ENCODE measurements at regions not wholly inside any gene's neighbourhood (a gene's known extent, or its start where the extent isn't known, plus 50 kb on each side); places are given as distances from the start of the nearest gene placed in this dataset.

- Histone ChIP-seq H3K4me2 (ENCODE audit: insufficient read depth, low read length, poor library complexity, severe bottlenecking) (no peak overlapping the region), H3K4ac (ENCODE audit: low read length) (no peak overlapping the region)
- WGBS, 2 donors (ENCODE audit: extremely low coverage in 2 of 2, insufficient read length in 2 of 2, insufficient replicate concordance in 1 of 2), result no CpG with 5 or more reads among the region's 2 CpGs
Measured at GRCh38 chr2:118363604-118364003, 275.3 kb downstream of the INSIG2 start.

GRCh38 chr2:118356051-118356450, 267.8 kb downstream of the INSIG2 start:
- Histone ChIP-seq H2BK15ac (ENCODE audit: low read length) (no peak overlapping the region), H3K4me3 (ENCODE audit: low read length in 2 of 2) (no peak overlapping the region), H3K18ac (ENCODE audit: low read length) (no peak overlapping the region), H4K8ac (ENCODE audit: low read depth, low read length) (no peak overlapping the region), H3K4me2 (ENCODE audit: insufficient read depth, low read length, poor library complexity, severe bottlenecking) (no peak overlapping the region), H3K27ac (replicated peaks; ENCODE audit: low read length) (no peak overlapping the region), H3K23ac (ENCODE audit: low read depth, low read length, poor library complexity) (no peak overlapping the region), H2BK120ac (ENCODE audit: low read depth, low read length) (no peak overlapping the region), H2BK12ac (ENCODE audit: low read length) (no peak overlapping the region), H3K36me3 (replicated peaks in 1 of 2; ENCODE audit: control insufficient read depth in 2 of 2, insufficient read depth in 2 of 2, low read length in 2 of 2) (no peaks in the 10 kb centered on the region), H2AK5ac (ENCODE audit: low read depth, low read length) (no peak overlapping the region), H3K79me1 (ENCODE audit: low read depth, low read length) (no peaks in the 10 kb centered on the region), H4K91ac (ENCODE audit: low read depth, low read length, poor library complexity) (no peak overlapping the region), H3K14ac (ENCODE audit: low read length) (no peak overlapping the region), H3K4me1 (ENCODE audit: control insufficient read depth in 2 of 2, insufficient read depth in 1 of 2, low read depth in 1 of 2, low read length in 2 of 2) (no peaks in the 10 kb centered on the region), H2AFZ (ENCODE audit: low read length) (no peak overlapping the region), H3K27me3 (ENCODE audit: control insufficient read depth in 3 of 3, insufficient read depth in 3 of 3, low read depth in 1 of 3, low read length in 3 of 3) (no peaks in the 10 kb centered on the region), H3K9ac (ENCODE audit: low read depth, low read length, poor library complexity) (no peak overlapping the region), H2BK5ac (ENCODE audit: low read length) (no peak overlapping the region), H3K4ac (ENCODE audit: low read length) (no peak overlapping the region), H3K9me3 (replicated peaks in 1 of 2; ENCODE audit: control insufficient read depth in 2 of 2, insufficient read depth in 1 of 2, low read depth in 1 of 2, low read length in 2 of 2) (peaks cover 0 to 2% of the 10 kb centered on the region in 2 donors)
- DNase-seq (ENCODE audit: low spot score), result no peak
- no CpG with 5 or more reads among the region's 1 CpG for WGBS, 2 donors (ENCODE audit: extremely low coverage in 2 of 2, insufficient read length in 2 of 2, insufficient replicate concordance in 1 of 2)

More at GRCh38 chr2:118363604-118364003, 275.3 kb downstream of the INSIG2 start:
- Histone ChIP-seq H3K9me3 (replicated peaks in 1 of 2; ENCODE audit: control insufficient read depth in 2 of 2, insufficient read depth in 1 of 2, low read depth in 1 of 2, low read length in 2 of 2) (no peaks in the 10 kb centered on the region), H3K18ac (ENCODE audit: low read length) (no peak overlapping the region), H4K91ac (ENCODE audit: low read depth, low read length, poor library complexity) (no peak overlapping the region), H3K4me3 (ENCODE audit: low read length in 2 of 2) (no peak overlapping the region), H2BK12ac (ENCODE audit: low read length) (no peak overlapping the region), H3K27ac (replicated peaks; ENCODE audit: low read length) (no peak overlapping the region), H2AK5ac (ENCODE audit: low read depth, low read length) (no peak overlapping the region), H2BK120ac (ENCODE audit: low read depth, low read length) (no peak overlapping the region), H2BK15ac (ENCODE audit: low read length) (no peak overlapping the region), H3K4me1 (ENCODE audit: control insufficient read depth in 2 of 2, insufficient read depth in 1 of 2, low read depth in 1 of 2, low read length in 2 of 2) (no peaks in the 10 kb centered on the region), H2AFZ (ENCODE audit: low read length) (no peak overlapping the region), H3K14ac (ENCODE audit: low read length) (no peak overlapping the region), H3K9ac (ENCODE audit: low read depth, low read length, poor library complexity) (no peak overlapping the region), H3K79me1 (ENCODE audit: low read depth, low read length) (no peaks in the 10 kb centered on the region), H3K36me3 (replicated peaks in 1 of 2; ENCODE audit: control insufficient read depth in 2 of 2, insufficient read depth in 2 of 2, low read length in 2 of 2) (no peaks in the 10 kb centered on the region), H3K27me3 (ENCODE audit: control insufficient read depth in 3 of 3, insufficient read depth in 3 of 3, low read depth in 1 of 3, low read length in 3 of 3) (peaks cover 0 to 4% (median 0%) of the 10 kb centered on the region in 3 experiments), H3K23ac (ENCODE audit: low read depth, low read length, poor library complexity) (no peak overlapping the region), H4K8ac (ENCODE audit: low read depth, low read length) (no peak overlapping the region), H2BK5ac (ENCODE audit: low read length) (no peak overlapping the region)
- DNase-seq (ENCODE audit: low spot score), result no peak

DNA sequence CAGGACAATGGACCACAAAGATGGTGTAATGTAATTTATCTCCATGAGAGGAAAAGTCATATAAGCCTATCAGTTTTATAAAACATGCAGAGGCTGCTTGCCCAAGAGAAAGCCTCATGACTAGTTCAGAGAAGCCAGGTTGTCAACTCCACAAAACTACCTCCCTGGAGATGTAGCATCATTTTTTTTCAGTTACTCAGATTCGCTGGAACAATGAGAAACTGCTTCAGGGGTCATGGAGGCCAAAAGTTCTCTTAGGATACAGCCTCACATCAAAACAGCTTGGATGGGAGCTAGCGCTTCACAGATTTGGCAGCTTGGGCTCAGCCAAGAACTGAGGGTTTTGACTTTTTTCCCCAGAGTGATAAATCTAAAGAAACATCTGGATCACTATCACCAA, 263.5 kb downstream of the INSIG2 start:
- Histone ChIP-seq H2BK120ac (ENCODE audit: low read depth, low read length) (no peak overlapping the region), H2AFZ (ENCODE audit: low read length) (no peak overlapping the region), H3K4me3 (ENCODE audit: low read length in 2 of 2) (no peak overlapping the region), H3K27ac (replicated peaks; ENCODE audit: low read length) (no peak overlapping the region), H4K91ac (ENCODE audit: low read depth, low read length, poor library complexity) (no peak overlapping the region), H3K79me1 (ENCODE audit: low read depth, low read length) (no peaks in the 10 kb centered on the region), H3K4me1 (ENCODE audit: control insufficient read depth in 2 of 2, insufficient read depth in 1 of 2, low read depth in 1 of 2, low read length in 2 of 2) (no peaks in the 10 kb centered on the region), H3K9ac (ENCODE audit: low read depth, low read length, poor library complexity) (no peak overlapping the region), H2BK5ac (ENCODE audit: low read length) (no peak overlapping the region), H3K4ac (ENCODE audit: low read length) (no peak overlapping the region), H3K23ac (ENCODE audit: low read depth, low read length, poor library complexity) (no peak overlapping the region), H3K18ac (ENCODE audit: low read length) (no peak overlapping the region), H3K4me2 (ENCODE audit: insufficient read depth, low read length, poor library complexity, severe bottlenecking) (no peak overlapping the region), H4K8ac (ENCODE audit: low read depth, low read length) (no peak overlapping the region), H3K27me3 (ENCODE audit: control insufficient read depth in 3 of 3, insufficient read depth in 3 of 3, low read depth in 1 of 3, low read length in 3 of 3) (no peaks in the 10 kb centered on the region), H3K14ac (ENCODE audit: low read length) (no peak overlapping the region), H3K36me3 (replicated peaks in 1 of 2; ENCODE audit: control insufficient read depth in 2 of 2, insufficient read depth in 2 of 2, low read length in 2 of 2) (no peaks in the 10 kb centered on the region), H2AK5ac (ENCODE audit: low read depth, low read length) (no peak overlapping the region), H2BK12ac (ENCODE audit: low read length) (no peak overlapping the region), H2BK15ac (ENCODE audit: low read length) (no peak overlapping the region), H3K9me3 (replicated peaks in 1 of 2; ENCODE audit: control insufficient read depth in 2 of 2, insufficient read depth in 1 of 2, low read depth in 1 of 2, low read length in 2 of 2) (peaks cover 0 to 2% of the 10 kb centered on the region in 2 donors)
- no peak for DNase-seq (ENCODE audit: low spot score)
- WGBS, 2 donors (ENCODE audit: extremely low coverage in 2 of 2, insufficient read length in 2 of 2, insufficient replicate concordance in 1 of 2), result no CpG with 5 or more reads among the region's 2 CpGs

GRCh38 chr2:118350621-118351020, 262.4 kb downstream of the INSIG2 start:
- Histone ChIP-seq H3K4ac (ENCODE audit: low read length) (no peak overlapping the region), H2AFZ (ENCODE audit: low read length) (no peak overlapping the region), H3K27me3 (ENCODE audit: control insufficient read depth in 3 of 3, insufficient read depth in 3 of 3, low read depth in 1 of 3, low read length in 3 of 3) (no peaks in the 10 kb centered on the region), H3K4me1 (ENCODE audit: control insufficient read depth in 2 of 2, insufficient read depth in 1 of 2, low read depth in 1 of 2, low read length in 2 of 2) (no peaks in the 10 kb centered on the region), H3K79me1 (ENCODE audit: low read depth, low read length) (no peaks in the 10 kb centered on the region), H2BK15ac (ENCODE audit: low read length) (no peak overlapping the region), H3K4me2 (ENCODE audit: insufficient read depth, low read length, poor library complexity, severe bottlenecking) (no peak overlapping the region), H3K14ac (ENCODE audit: low read length) (no peak overlapping the region), H3K36me3 (replicated peaks in 1 of 2; ENCODE audit: control insufficient read depth in 2 of 2, insufficient read depth in 2 of 2, low read length in 2 of 2) (no peaks in the 10 kb centered on the region), H4K8ac (ENCODE audit: low read depth, low read length) (no peak overlapping the region), H2BK12ac (ENCODE audit: low read length) (no peak overlapping the region), H3K27ac (replicated peaks; ENCODE audit: low read length) (no peak overlapping the region), H3K9me3 (replicated peaks in 1 of 2; ENCODE audit: control insufficient read depth in 2 of 2, insufficient read depth in 1 of 2, low read depth in 1 of 2, low read length in 2 of 2) (peaks cover 0 to under 1% of the 10 kb centered on the region in 2 donors), H3K18ac (ENCODE audit: low read length) (no peak overlapping the region), H3K23ac (ENCODE audit: low read depth, low read length, poor library complexity) (no peak overlapping the region), H4K91ac (ENCODE audit: low read depth, low read length, poor library complexity) (no peak overlapping the region), H2AK5ac (ENCODE audit: low read depth, low read length) (no peak overlapping the region), H3K4me3 (ENCODE audit: low read length in 2 of 2) (no peak overlapping the region), H3K9ac (ENCODE audit: low read depth, low read length, poor library complexity) (no peak overlapping the region), H2BK5ac (ENCODE audit: low read length) (no peak overlapping the region), H2BK120ac (ENCODE audit: low read depth, low read length) (no peak overlapping the region)
- no CpG with 5 or more reads among the region's 1 CpG for WGBS, 2 donors (ENCODE audit: extremely low coverage in 2 of 2, insufficient read length in 2 of 2, insufficient replicate concordance in 1 of 2)
- no peak for DNase-seq (ENCODE audit: low spot score)
